ENCODE measurements at regions not wholly inside any gene's neighbourhood (a gene's known extent, or its start where the extent isn't known, plus 50 kb on each side); places are given as distances from the start of the nearest gene placed in this dataset.

DNA sequence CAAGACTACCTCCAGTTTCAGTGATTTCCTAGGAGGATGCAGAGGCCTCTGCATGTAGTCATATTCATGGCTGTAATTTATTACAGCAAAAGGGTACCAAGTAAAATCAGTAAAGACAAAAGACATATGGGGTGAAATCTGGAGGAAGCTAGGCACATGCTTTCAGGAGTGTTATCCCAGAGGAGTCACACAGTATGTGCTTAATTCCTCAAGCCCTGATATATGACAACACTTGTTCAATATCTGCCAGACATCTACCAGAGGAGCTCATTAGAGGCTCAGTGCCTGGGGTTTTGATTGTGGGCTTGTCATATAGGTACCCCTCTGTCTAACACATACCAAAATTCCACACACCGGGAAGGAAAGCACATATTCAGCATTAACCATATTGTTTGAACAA, 283.8 kb downstream of the CXCL12 start:
- H3K36me3 ChIP-seq (replicated peaks in 1 of 2; ENCODE audit: control insufficient read depth in 1 of 2, insufficient read depth in 2 of 2, low read length in 1 of 2), result no peaks in the 10 kb centered on the region
- H3K27ac ChIP-seq (ENCODE audit: low read depth in 2 of 2, low read length in 1 of 2), result no peak overlapping the region
- ChIA-PET CTCF (interaction anchor here (1.1 kb wide), 1 partner anchor 11 kb away, joined by 3 read pairs; no protein-coding TSS in a partner anchor), POLR2A (no interaction called here)
- no peak for DNase-seq
- H3K9me3 ChIP-seq, result no peaks in the 10 kb centered on the region
- no peak overlapping the region for H2AFZ ChIP-seq (ENCODE audit: low read depth)
- WGBS (ENCODE audit: low lambda C conversion rate), result 0% methylated on average over 1 of the region's 1 CpG
- no peaks in the 10 kb centered on the region for H4K20me1 ChIP-seq (ENCODE audit: insufficient read depth)
- no peak overlapping the region for H3K4me2 ChIP-seq
- no peaks in the 10 kb centered on the region for H3K4me1 ChIP-seq (ENCODE audit: control insufficient read depth in 1 of 2, insufficient read depth in 2 of 2, low read depth in 1 of 2, low read length in 1 of 2)
- H3K9me2 ChIP-seq, result no peaks in the 10 kb centered on the region
- TF ChIP-seq, protein P1, sequence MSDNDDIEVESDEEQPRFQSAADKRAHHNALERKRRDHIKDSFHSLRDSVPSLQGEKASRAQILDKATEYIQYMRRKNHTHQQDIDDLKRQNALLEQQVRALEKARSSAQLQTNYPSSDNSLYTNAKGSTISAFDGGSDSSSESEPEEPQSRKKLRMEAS (IDR thresholded peaks at IDR 0.05; ENCODE audit: low read depth), result no peak
- no peak for TF ChIP-seq GATA2 (CRISPR knock-in tag; IDR thresholded peaks at IDR 0.05)
- TF ChIP-seq, protein P2, sequence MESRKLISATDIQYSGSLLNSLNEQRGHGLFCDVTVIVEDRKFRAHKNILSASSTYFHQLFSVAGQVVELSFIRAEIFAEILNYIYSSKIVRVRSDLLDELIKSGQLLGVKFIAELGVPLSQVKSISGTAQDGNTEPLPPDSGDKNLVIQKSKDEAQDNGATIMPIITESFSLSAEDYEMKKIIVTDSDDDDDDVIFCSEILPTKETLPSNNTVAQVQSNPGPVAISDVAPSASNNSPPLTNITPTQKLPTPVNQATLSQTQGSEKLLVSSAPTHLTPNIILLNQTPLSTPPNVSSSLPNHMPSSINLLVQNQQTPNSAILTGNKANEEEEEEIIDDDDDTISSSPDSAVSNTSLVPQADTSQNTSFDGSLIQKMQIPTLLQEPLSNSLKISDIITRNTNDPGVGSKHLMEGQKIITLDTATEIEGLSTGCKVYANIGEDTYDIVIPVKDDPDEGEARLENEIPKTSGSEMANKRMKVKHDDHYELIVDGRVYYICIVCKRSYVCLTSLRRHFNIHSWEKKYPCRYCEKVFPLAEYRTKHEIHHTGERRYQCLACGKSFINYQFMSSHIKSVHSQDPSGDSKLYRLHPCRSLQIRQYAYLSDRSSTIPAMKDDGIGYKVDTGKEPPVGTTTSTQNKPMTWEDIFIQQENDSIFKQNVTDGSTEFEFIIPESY (IDR thresholded peaks at IDR 0.05; ENCODE audit: borderline replicate concordance, low read depth), result no peak
- TF ChIP-seq SIN3A (IDR thresholded peaks at IDR 0.05; ENCODE audit: borderline replicate concordance, low read depth, low read length), result no peak
- TF ChIP-seq, protein P3, sequence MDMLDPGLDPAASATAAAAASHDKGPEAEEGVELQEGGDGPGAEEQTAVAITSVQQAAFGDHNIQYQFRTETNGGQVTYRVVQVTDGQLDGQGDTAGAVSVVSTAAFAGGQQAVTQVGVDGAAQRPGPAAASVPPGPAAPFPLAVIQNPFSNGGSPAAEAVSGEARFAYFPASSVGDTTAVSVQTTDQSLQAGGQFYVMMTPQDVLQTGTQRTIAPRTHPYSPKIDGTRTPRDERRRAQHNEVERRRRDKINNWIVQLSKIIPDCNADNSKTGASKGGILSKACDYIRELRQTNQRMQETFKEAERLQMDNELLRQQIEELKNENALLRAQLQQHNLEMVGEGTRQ (IDR thresholded peaks at IDR 0.05; ENCODE audit: borderline replicate concordance, low read depth, low read length), result no peak
- TF ChIP-seq, protein P4, sequence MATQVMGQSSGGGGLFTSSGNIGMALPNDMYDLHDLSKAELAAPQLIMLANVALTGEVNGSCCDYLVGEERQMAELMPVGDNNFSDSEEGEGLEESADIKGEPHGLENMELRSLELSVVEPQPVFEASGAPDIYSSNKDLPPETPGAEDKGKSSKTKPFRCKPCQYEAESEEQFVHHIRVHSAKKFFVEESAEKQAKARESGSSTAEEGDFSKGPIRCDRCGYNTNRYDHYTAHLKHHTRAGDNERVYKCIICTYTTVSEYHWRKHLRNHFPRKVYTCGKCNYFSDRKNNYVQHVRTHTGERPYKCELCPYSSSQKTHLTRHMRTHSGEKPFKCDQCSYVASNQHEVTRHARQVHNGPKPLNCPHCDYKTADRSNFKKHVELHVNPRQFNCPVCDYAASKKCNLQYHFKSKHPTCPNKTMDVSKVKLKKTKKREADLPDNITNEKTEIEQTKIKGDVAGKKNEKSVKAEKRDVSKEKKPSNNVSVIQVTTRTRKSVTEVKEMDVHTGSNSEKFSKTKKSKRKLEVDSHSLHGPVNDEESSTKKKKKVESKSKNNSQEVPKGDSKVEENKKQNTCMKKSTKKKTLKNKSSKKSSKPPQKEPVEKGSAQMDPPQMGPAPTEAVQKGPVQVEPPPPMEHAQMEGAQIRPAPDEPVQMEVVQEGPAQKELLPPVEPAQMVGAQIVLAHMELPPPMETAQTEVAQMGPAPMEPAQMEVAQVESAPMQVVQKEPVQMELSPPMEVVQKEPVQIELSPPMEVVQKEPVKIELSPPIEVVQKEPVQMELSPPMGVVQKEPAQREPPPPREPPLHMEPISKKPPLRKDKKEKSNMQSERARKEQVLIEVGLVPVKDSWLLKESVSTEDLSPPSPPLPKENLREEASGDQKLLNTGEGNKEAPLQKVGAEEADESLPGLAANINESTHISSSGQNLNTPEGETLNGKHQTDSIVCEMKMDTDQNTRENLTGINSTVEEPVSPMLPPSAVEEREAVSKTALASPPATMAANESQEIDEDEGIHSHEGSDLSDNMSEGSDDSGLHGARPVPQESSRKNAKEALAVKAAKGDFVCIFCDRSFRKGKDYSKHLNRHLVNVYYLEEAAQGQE (IDR thresholded peaks at IDR 0.05; ENCODE audit: low read depth, low read length), result no peak
- TF ChIP-seq SMC3 (IDR thresholded peaks at IDR 0.05; ENCODE audit: low read depth, low read length), result no peak
- TF ChIP-seq NRF1 (IDR thresholded peaks at IDR 0.05; ENCODE audit: low read depth, low read length), result no peak
- no peak for TF ChIP-seq RCOR1 (IDR thresholded peaks at IDR 0.05; ENCODE audit: low read length)
- TF ChIP-seq MXI1 (IDR thresholded peaks at IDR 0.05; ENCODE audit: low read depth, low read length), result no peak
- no peak for TF ChIP-seq RFX5 (IDR thresholded peaks at IDR 0.05; ENCODE audit: low read length)
- TF ChIP-seq GABPA (IDR thresholded peaks at IDR 0.05; ENCODE audit: low read depth), result no peak
- no peak for TF ChIP-seq ELF1 (IDR thresholded peaks at IDR 0.05)
- no peak for TF ChIP-seq NFIC (IDR thresholded peaks at IDR 0.05; ENCODE audit: borderline replicate concordance)
- TF ChIP-seq, protein P5, sequence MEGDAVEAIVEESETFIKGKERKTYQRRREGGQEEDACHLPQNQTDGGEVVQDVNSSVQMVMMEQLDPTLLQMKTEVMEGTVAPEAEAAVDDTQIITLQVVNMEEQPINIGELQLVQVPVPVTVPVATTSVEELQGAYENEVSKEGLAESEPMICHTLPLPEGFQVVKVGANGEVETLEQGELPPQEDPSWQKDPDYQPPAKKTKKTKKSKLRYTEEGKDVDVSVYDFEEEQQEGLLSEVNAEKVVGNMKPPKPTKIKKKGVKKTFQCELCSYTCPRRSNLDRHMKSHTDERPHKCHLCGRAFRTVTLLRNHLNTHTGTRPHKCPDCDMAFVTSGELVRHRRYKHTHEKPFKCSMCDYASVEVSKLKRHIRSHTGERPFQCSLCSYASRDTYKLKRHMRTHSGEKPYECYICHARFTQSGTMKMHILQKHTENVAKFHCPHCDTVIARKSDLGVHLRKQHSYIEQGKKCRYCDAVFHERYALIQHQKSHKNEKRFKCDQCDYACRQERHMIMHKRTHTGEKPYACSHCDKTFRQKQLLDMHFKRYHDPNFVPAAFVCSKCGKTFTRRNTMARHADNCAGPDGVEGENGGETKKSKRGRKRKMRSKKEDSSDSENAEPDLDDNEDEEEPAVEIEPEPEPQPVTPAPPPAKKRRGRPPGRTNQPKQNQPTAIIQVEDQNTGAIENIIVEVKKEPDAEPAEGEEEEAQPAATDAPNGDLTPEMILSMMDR (IDR thresholded peaks at IDR 0.05), result no peak
- TF ChIP-seq TAF1 (IDR thresholded peaks at IDR 0.05; ENCODE audit: borderline replicate concordance, low read depth, low read length), result no peak
- TF ChIP-seq FOXM1 (IDR thresholded peaks at IDR 0.05; ENCODE audit: low read depth), result no peak
- H3K27me3 ChIP-seq (ENCODE audit: insufficient read depth), result no peaks in the 10 kb centered on the region
- no peaks in the 10 kb centered on the region for H3K79me2 ChIP-seq (ENCODE audit: insufficient read depth)
- H3K9ac ChIP-seq, result no peak overlapping the region
- H3K4me3 ChIP-seq (ENCODE audit: low read depth in 2 of 2, low read length in 1 of 2), result no peak overlapping the region
- H3F3A ChIP-seq (replicated peaks; ENCODE audit: insufficient read depth), result no peaks in the 10 kb centered on the region
